ENCODE measurements at regions not wholly inside any gene's neighbourhood (a gene's known extent, or its start where the extent isn't known, plus 50 kb on each side); places are given as distances from the start of the nearest gene placed in this dataset.

DNA sequence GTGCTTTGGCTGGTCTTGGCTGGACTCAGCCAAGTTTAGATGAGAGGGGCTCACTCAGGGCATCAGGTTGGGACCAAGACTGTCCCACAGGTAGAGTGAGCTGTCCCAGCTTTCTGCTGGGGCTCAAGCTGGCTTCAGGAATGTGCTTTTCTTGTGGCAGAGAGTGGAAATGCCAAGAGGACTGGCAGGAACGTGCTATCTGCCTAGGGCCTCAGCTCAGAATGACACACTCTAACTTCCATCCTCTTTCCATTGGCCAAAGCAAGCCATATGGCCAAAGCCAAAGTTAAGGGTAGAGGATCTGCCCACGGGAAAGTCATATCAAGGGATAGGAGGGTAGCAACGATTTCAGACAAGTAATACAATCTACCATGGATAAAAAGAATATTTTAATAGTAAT, 178.8 kb downstream of the ABHD5 start:
- Mint-ChIP-seq H3K27me3 (peaks cover 28% of the 10 kb centered on the region), H3K4me1 (peaks cover 4% of the 10 kb centered on the region), H3K9me3 (no peaks in the 10 kb centered on the region), H3K36me3 (no peaks in the 10 kb centered on the region), H3K27ac (no peak overlapping the region), H3K4me3 (no peak overlapping the region)
- no peak for DNase-seq

DNA sequence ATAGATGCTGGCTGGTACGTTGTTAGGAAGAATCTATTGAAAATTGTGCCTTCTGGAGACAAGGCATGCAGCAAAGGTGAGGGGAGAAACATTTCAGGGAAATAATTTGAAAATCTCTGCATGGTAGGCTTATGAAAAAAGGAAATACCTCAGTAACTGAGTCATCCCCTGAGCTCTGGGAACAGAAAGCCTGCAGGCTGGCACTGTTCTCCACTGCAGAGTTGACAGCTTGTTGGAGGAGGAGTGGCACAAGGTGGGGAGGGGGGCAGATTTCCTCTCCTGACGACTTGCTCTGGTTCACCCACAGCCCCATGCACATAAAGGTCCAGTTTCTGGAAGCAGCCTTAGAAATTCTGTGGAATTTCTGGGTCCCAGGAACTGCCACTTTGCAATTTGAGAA, 179.4 kb downstream of the ABHD5 start:
- no peak overlapping the region for H3K27ac Mint-ChIP-seq
- H3K36me3 Mint-ChIP-seq = no peaks in the 10 kb centered on the region
- no peaks in the 10 kb centered on the region for H3K9me3 Mint-ChIP-seq
- H3K27me3 Mint-ChIP-seq = peaks cover 28% of the 10 kb centered on the region
- DNase-seq = no peak
- H3K4me1 Mint-ChIP-seq = peaks cover 4% of the 10 kb centered on the region
- H3K4me3 Mint-ChIP-seq = no peak overlapping the region

DNA sequence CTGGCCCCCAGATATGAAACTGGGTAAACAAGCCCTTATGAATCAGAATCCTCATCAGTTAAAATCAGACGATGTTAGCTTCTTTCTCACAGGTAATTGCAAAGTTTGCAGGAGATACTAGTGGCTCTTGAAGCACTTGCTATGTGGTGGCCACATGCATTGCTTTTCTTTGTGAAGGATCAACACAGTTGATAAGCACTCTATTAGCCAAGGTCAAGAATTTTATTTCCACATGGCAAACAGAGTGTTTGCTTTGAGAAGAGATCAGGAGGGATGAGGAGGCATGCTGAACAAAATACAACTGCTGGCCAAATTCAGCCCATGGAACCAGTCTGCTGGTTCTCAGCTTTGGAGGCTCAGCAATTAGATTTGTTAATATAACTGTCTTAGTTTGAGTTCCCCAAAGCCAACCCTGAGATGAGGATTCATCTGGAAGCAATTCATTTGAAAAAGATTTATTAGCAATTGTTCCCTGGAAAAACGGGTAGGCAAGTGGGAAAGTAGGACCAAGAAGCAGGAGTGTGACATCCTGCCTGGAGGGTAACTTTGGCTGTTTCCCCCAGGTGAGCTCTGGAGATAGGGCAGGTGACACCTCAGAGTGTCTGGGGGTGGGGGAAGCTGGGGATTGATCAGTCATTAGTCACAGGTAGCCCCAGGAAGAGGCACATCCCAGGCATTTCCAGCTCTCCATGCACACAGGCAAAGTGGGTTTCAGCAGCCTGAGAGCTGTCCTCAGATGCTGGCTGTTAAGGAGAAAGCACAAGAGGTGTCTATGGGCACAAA, 180.3 kb downstream of the ABHD5 start:
- Mint-ChIP-seq H3K27ac (no peak overlapping the region), H3K36me3 (no peaks in the 10 kb centered on the region), H3K4me3 (no peak overlapping the region), H3K4me1 (peaks cover 4% of the 10 kb centered on the region), H3K27me3 (peaks cover 28% of the 10 kb centered on the region), H3K9me3 (no peaks in the 10 kb centered on the region)
- no peak for DNase-seq

DNA sequence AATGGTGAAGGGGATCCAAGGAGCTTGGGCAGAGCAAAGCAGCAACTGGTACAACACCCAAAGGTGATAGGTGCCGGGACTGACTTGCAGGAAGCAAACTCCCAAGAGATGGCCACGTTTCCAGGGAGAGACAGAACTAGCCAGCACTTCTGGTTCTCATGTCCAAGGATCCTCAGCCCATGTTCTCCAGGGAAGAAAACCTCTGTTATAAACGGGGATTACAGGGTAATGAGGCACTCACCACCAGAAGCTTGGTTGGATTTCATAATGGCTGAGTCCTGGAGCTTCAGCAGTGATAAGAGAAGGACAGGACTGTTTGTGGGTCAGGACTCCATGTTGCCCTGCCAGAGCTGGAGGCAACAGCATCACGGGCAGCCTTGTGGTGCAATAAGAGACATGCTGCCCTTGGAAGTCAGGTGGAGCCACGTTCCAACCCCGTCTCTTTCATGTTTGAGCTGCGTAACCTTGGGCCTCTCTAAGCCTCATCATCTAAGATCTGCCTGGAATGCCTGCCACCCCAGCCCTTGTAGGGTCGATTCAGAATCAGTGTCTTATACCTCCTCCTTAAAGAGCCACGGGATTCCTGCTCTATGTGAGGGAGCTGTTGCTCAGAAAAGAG, 181.0 kb downstream of the ABHD5 start:
- no peak for DNase-seq
- Mint-ChIP-seq H3K36me3 (no peaks in the 10 kb centered on the region), H3K4me3 (no peak overlapping the region), H3K4me1 (peaks cover 4% of the 10 kb centered on the region), H3K27ac (no peak overlapping the region), H3K9me3 (no peaks in the 10 kb centered on the region), H3K27me3 (peaks cover 28% of the 10 kb centered on the region)

DNA sequence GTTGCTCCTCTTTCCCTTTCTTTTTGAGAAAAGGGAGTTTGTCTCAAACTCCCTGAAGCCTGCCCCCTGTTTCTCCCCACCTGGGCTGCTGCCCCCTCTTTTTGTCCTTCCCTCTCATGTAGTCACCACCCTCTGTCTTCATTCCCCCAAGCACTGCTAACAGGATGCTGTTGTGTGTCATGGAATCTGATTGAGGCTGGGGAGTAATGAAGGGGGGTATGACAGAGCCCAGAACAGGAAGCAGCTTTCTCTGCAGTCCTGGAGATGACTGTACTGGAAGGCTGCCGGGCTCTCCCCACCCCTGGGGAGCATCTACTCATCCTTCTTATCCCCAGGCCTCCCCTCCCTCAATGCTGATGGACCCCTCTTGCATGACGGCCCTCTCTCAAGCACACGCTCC, 181.6 kb downstream of the ABHD5 start:
- H3K27me3 Mint-ChIP-seq = peaks cover 31% of the 10 kb centered on the region
- peaks cover 4% of the 10 kb centered on the region for H3K4me1 Mint-ChIP-seq
- H3K27ac Mint-ChIP-seq = no peak overlapping the region
- H3K36me3 Mint-ChIP-seq = no peaks in the 10 kb centered on the region
- DNase-seq = no peak
- H3K4me3 Mint-ChIP-seq = no peak overlapping the region
- H3K9me3 Mint-ChIP-seq = no peaks in the 10 kb centered on the region

DNA sequence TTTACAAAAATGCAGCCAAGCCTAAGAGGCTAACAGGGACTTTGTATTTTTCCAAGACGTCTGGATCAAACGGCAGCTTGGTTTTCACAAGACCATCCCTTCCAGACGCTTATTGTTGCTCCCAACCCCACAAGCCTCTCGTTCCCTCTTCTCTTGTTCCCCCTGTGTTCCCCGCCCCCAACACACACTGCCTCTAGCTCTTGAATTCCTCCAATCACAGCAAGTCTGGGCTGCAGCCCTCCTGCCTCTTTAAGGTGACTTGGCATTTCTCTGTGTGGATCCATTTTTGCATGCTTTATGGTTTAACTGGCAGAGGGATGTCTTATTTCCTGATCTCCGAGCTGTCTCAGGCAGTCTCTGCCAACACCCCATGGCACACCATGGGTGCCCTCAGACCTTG, 182.2 kb downstream of the ABHD5 start:
- no peak overlapping the region for H3K4me3 Mint-ChIP-seq
- DNase-seq = no peak
- H3K27me3 Mint-ChIP-seq = peaks cover 31% of the 10 kb centered on the region
- H3K4me1 Mint-ChIP-seq = peaks cover 4% of the 10 kb centered on the region
- H3K36me3 Mint-ChIP-seq = no peaks in the 10 kb centered on the region
- no peaks in the 10 kb centered on the region for H3K9me3 Mint-ChIP-seq
- H3K27ac Mint-ChIP-seq = no peak overlapping the region

DNA sequence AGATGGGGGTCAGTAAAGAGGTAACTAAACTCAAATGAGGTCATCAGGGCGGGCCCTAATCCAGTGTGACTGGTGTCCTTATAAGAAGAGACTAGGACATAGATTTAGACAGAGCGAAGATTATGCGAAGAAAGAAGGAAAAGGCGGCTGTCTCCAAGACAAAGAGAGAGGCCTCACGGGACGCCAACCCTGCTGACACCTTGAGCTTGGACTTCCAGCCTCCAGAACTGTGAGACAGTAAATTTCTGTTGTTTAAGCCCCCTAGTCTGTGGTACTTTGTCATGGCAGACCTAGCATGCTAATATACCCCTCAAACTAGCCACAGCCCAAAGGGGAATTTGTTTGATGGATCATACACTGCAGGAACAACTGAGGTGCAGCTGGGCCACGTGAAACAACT, 183.0 kb downstream of the ABHD5 start:
- Mint-ChIP-seq H3K9me3 (no peaks in the 10 kb centered on the region), H3K4me1 (peaks cover 4% of the 10 kb centered on the region), H3K36me3 (no peaks in the 10 kb centered on the region), H3K27me3 (peaks cover 26% of the 10 kb centered on the region), H3K27ac (no peak overlapping the region), H3K4me3 (no peak overlapping the region)
- DNase-seq = no peak

DNA sequence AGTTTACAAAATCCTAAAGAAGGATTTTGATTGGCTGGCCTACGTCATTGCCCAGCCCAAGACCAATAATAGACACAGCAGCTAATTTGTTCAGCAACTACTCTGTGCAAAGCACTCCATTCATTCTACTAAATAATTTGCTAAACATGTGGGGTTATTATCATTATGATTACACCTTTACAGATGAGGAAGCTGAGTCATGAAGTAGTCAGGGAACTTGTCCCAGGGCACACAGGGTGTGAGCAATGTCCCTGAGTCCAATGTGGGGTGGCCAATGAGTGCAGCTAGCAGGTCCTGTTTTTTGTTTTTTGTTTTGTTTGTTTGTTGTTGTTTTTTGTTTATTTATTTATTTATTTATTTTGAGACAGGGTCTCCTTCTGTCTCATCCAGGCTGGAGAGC, 183.6 kb downstream of the ABHD5 start:
- Mint-ChIP-seq H3K4me3 (no peak overlapping the region), H3K9me3 (no peaks in the 10 kb centered on the region), H3K36me3 (no peaks in the 10 kb centered on the region), H3K4me1 (peaks cover 4% of the 10 kb centered on the region), H3K27ac (no peak overlapping the region), H3K27me3 (peaks cover 24% of the 10 kb centered on the region)
- no peak for DNase-seq

DNA sequence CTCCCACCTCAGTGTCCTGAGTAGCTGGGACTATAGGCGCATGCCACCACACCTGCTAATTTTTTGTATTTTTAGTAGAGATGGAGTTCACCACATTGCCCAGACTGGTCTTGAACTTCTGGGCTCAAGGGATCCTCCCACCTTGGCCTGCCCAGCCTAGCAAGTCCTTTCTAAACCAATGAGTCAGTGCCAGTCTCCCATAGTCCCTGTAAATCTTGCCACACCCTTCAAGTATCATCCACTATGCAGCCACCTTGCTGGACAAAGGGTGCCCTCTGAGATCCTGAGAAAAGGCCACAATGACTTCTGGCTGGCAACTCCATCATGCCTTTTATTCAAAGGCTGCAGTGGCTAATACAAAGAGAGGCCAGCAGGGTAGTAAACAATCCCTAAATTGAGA, 184.0 kb downstream of the ABHD5 start:
- Mint-ChIP-seq H3K9me3 (no peaks in the 10 kb centered on the region), H3K4me3 (no peak overlapping the region), H3K27ac (no peak overlapping the region), H3K27me3 (peaks cover 24% of the 10 kb centered on the region), H3K4me1 (peaks cover 4% of the 10 kb centered on the region), H3K36me3 (no peaks in the 10 kb centered on the region)
- DNase-seq = no peak

DNA sequence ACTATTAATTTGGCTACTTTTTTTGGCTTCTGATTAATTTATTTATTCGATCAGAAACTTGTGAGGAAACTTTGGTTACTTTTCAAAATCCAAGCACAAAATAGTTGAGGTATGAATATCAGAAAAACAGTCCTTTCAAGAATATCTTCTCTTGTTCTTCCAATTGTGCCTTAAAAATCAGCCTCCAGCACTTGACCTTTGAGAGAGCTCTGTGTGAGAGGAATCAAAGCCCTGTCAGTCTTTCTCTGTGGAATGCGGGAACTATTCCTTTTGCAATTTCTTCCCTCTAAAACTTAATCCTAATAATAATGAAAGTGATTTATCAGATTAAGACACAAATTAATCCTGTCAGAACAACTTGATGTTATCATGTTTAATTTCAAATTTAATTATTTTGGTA, 185.9 kb downstream of the ABHD5 start:
- H3K36me3 Mint-ChIP-seq = no peaks in the 10 kb centered on the region
- no peaks in the 10 kb centered on the region for H3K9me3 Mint-ChIP-seq
- no peak overlapping the region for H3K4me3 Mint-ChIP-seq
- DNase-seq = no peak
- H3K27me3 Mint-ChIP-seq = peaks cover 16% of the 10 kb centered on the region
- H3K27ac Mint-ChIP-seq = no peak overlapping the region
- peaks cover 4% of the 10 kb centered on the region for H3K4me1 Mint-ChIP-seq

DNA sequence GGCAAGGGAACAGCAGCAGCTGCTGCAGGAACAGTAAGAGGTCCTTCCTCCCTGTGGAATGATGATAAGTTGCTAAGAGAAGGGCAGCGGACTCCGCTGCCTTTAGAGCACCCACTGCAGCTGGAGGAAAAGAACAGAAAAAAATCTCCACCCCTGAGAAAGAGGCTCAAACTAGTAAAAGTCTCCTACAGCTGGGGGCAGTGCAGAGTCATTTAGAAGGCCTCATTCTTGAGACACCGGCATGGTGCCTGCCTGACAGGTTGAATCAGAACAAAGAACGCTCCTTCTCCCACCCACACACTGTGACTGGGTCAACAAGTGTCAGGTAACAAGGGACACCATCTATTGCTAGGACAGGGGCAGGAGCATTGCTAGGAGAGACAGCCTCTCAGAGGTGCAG, 188.4 kb downstream of the ABHD5 start:
- Mint-ChIP-seq H3K9me3 (no peaks in the 10 kb centered on the region), H3K27ac (no peak overlapping the region), H3K27me3 (peaks cover 4% of the 10 kb centered on the region), H3K4me1 (no peaks in the 10 kb centered on the region), H3K36me3 (no peaks in the 10 kb centered on the region), H3K4me3 (no peak overlapping the region)
- DNase-seq = no peak

DNA sequence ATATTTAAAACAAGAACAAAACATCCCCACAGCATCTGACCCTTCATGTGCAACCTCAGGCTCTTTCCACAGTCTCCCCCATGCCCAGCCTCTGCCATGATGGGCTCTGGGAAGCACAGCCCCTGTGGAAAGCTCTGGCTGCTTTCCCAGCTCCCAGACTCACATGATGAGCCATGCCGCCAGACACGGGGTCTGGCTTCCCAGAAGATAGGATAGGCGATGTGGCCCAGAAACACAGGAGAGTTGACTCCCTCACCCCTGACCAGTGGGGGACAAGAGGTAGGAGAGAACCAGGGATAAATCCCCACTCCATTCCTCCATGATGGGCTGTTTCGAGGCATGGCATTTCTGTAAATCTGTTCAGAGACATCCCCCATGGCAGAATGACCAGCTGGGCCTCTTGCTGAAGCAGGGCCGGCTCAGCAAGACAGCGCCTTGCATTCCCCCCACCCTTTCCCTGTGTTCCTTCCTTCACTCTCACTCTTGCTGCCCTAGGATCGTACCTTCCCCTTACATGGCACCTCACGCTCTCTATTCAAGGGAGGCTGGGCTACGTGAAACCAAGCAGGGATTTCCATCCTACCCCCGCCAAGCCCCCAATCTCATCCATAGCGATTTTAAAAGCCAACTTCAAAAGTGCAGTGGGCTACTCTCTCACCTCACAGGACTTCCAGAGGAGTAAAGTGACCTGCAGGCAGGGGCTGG, 192.4 kb downstream of the ABHD5 start:
- Mint-ChIP-seq H3K9me3 (no peaks in the 10 kb centered on the region), H3K27ac (no peak overlapping the region), H3K27me3 (no peaks in the 10 kb centered on the region), H3K4me3 (no peak overlapping the region), H3K36me3 (no peaks in the 10 kb centered on the region), H3K4me1 (no peaks in the 10 kb centered on the region)
- DNase-seq = no peak

DNA sequence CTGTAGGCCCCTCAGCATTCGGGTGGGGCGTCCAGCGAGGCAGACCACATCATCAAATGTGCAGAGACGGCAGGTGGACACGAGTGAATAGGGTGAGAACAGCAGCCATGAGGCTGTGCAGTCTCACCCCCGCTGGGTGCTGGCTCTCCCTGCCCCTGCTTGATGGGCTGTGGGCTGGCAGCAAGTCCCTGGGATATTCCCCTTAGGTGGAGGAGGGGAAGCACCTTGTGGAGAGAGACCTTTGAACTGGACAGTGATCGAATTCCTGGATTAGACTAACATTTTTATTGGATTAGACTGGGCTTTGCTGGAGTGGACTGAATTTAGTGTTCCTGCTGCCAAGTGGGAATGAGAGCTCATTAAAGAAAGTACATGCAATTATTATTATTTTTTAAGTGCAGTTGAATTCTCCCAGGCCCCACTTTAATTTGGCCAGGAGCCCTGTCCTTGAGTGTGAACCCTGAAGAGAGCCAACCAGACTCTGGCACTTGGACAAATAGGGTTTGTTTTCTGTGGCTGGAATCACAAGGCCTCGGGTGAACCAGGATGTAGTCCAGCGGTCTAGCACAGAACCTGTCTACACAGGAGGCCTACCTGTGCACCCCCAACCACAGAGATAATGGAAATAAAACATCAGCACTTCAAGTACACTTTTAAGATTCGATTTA, 193.1 kb downstream of the ABHD5 start:
- Mint-ChIP-seq H3K4me3 (no peak overlapping the region), H3K36me3 (no peaks in the 10 kb centered on the region), H3K9me3 (no peaks in the 10 kb centered on the region), H3K4me1 (no peaks in the 10 kb centered on the region), H3K27me3 (no peaks in the 10 kb centered on the region), H3K27ac (no peak overlapping the region)
- DNase-seq = no peak

DNA sequence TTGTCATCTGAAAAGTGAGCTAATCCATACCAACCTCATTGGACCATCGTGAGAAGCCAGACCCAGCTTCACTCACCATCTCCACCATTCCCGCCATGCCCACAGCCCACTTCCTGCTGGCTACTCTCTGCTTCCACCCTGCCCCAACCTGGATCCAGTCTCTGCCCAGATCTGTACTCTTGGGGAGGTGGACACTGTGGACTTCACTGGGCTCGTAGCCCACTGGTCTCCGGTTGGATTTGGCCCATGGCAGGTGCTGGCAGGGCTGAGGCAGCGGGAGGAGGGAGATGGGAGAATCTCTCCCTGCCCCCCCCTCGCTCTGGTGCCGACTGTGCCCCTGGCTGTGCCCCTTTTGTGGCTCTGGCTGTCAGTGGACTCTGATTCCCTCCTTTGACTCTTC, 193.8 kb downstream of the ABHD5 start:
- no peak for DNase-seq
- no peaks in the 10 kb centered on the region for H3K4me1 Mint-ChIP-seq
- no peak overlapping the region for H3K27ac Mint-ChIP-seq
- no peaks in the 10 kb centered on the region for H3K36me3 Mint-ChIP-seq
- no peaks in the 10 kb centered on the region for H3K9me3 Mint-ChIP-seq
- H3K27me3 Mint-ChIP-seq = no peaks in the 10 kb centered on the region
- no peak overlapping the region for H3K4me3 Mint-ChIP-seq

DNA sequence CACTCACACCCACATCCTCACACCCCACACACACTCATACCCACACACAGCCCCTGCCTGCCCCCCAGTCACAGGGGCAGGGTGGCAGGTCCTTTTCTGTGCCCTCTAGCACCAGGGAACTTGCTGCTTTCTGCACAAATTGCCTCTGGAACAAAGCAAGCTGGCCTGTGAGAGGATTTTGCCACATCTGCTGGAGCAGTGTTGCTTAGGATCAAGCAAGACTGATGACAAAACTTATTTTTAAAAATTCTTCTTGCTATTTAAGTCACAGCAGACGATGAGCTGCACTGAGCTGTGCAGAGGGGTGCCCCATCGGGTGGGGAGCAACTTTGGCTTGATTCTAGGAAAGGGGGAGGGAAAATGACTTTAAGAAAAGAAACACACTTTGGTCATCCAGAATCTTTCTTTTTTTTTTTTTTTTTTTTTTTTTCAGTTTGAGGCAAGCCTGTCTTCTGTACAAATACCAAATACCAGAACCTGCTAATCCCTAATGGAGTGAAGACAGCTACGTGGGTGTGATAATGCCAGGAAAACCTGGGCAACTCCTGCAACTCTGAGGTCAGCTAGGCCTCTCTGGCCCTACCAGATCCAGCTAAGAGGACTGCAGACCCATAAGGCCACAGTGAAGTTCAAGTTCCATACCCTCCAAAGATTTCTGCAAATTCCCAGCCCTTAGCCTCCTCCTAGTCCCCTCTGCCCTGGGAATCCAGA, 195.3 kb downstream of the ABHD5 start:
- no peaks in the 10 kb centered on the region for H3K4me1 Mint-ChIP-seq
- H3K4me3 Mint-ChIP-seq = no peak overlapping the region
- H3K27ac Mint-ChIP-seq = no peak overlapping the region
- DNase-seq = no peak
- H3K9me3 Mint-ChIP-seq = no peaks in the 10 kb centered on the region
- H3K36me3 Mint-ChIP-seq = no peaks in the 10 kb centered on the region
- H3K27me3 Mint-ChIP-seq = peaks cover 6% of the 10 kb centered on the region
